GM23248 (cell line): ENCODE measurements at regions not wholly inside any gene's neighbourhood (a gene's known extent, or its start where the extent isn't known, plus 50 kb on each side); places are given as distances from the start of the nearest gene placed in this dataset.
"Not testable (repeated sequence)": the region's sequence is repeated elsewhere in the genome, so short reads cannot be mapped to it uniquely, and the experiment has no call there.

ENCODE experiments used
- EZH2 ChIP-seq: fragments of 200-600 bp; sonication (generic); IDR thresholded peaks from 2 replicates; pipeline ENCODE4 v1.6.1; 2018; ENCODE audit warnings: antibody characterized with exemption, mild to moderate bottlenecking; ENCODE audit not compliant: insufficient read depth, poor library complexity, severe bottlenecking
- EZH2phosphoT487 ChIP-seq: fragments of 200-600 bp; sonication (generic); IDR thresholded peaks from 2 replicates; pipeline ENCODE4 v1.6.1; 2018; ENCODE audit warnings: antibody characterized with exemption, moderate library complexity, mild to moderate bottlenecking, low read depth; ENCODE audit not compliant: insufficient read depth

DNA sequence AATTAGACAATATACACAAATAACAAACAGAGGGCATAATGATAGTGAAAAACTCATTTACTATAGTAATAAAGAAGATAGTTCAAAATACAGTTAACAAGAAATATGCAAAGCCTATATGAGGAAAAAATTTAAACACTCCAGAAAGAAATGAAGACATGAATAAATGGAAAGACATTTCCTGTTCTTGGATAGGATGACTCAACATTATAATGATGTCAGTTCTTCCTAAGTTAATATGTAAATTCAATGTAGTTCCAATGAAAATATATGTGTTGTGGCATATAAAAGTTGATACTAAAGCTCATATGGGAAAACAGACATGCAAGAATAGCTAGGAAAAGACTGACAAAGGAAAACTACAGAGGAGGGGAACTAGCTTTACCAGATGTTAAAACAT lies 63.5 kb downstream of the SYT15B start:
- TF ChIP-seq EZH2, EZH2phosphoT487: not testable (repeated sequence)
